AG04449 (cell line): ENCODE measurements at regions not wholly inside any gene's neighbourhood (a gene's known extent, or its start where the extent isn't known, plus 50 kb on each side); places are given as distances from the start of the nearest gene placed in this dataset.
"Not testable (repeated sequence)": the region's sequence is repeated elsewhere in the genome, so short reads cannot be mapped to it uniquely, and the experiment has no call there.

Experiments used
- CTCF ChIA-PET: fragments of 350-600 bp; formaldehyde crosslinking; extraction: SDS; loops from one replicate; lab custom pipeline; 2021; ENCODE audit warnings: antibody characterized with exemption; lab: Yijun Ruan, JAX
- POLR2A ChIA-PET: fragments of 400-600, 350-600 bp; formaldehyde crosslinking; extraction: SDS; loops from one replicate; lab custom pipeline; 2020; ENCODE audit warnings: antibody characterized with exemption, inconsistent platforms; lab: Yijun Ruan, JAX
- DNase-seq: peaks from one replicate; pipeline ENCODE4 v3.0.0-alpha.2; 2010; ENCODE audit warnings: low read depth, low spot score
- H3K4me3 ChIP-seq: 2 replicates; pipeline ENCODE4 v1.5.1; 2011; ENCODE audit warnings: low read depth, mild to moderate bottlenecking, control low read depth, low read length
- TF ChIP-seq, protein P1 (sequence below): IDR thresholded peaks from one replicate; pipeline ENCODE4 v1.5.1; 2011; ENCODE audit warnings: mild to moderate bottlenecking, moderate library complexity, low read length, control low read depth, inconsistent platforms; ENCODE audit not compliant: insufficient read depth; ENCODE audit errors: missing control alignments

DNA sequence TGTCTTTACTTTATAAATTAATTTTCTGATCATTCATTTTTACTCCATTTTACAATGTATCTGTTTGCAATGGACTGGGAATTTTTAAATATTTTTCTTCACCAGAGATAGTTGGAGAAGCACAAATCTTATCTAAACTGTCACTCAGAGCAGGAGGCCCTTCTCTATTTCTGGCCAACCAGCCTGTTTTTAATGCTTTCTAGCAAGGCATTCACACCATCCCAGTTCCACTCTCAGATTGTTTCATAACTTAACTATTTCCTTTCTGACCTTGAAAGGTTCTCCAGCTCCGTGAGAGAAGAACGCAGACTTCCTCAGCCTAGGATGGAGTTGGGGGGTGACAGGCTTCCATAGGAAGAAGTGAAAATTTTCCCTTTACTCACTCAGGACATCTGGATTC, 155.8 kb downstream of the SKIDA1 start:
- POLR2A ChIA-PET: no interaction called here
- no peak for DNase-seq
- CTCF ChIA-PET: interaction anchor here (1.1 to 1.4 kb wide), 2 partner anchors 15 to 25 kb away, joined by 3 to 4 read pairs; no protein-coding TSS in a partner anchor
- TF ChIP-seq, protein P1, sequence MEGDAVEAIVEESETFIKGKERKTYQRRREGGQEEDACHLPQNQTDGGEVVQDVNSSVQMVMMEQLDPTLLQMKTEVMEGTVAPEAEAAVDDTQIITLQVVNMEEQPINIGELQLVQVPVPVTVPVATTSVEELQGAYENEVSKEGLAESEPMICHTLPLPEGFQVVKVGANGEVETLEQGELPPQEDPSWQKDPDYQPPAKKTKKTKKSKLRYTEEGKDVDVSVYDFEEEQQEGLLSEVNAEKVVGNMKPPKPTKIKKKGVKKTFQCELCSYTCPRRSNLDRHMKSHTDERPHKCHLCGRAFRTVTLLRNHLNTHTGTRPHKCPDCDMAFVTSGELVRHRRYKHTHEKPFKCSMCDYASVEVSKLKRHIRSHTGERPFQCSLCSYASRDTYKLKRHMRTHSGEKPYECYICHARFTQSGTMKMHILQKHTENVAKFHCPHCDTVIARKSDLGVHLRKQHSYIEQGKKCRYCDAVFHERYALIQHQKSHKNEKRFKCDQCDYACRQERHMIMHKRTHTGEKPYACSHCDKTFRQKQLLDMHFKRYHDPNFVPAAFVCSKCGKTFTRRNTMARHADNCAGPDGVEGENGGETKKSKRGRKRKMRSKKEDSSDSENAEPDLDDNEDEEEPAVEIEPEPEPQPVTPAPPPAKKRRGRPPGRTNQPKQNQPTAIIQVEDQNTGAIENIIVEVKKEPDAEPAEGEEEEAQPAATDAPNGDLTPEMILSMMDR: no peak
- no peak overlapping the region for H3K4me3 ChIP-seq

DNA sequence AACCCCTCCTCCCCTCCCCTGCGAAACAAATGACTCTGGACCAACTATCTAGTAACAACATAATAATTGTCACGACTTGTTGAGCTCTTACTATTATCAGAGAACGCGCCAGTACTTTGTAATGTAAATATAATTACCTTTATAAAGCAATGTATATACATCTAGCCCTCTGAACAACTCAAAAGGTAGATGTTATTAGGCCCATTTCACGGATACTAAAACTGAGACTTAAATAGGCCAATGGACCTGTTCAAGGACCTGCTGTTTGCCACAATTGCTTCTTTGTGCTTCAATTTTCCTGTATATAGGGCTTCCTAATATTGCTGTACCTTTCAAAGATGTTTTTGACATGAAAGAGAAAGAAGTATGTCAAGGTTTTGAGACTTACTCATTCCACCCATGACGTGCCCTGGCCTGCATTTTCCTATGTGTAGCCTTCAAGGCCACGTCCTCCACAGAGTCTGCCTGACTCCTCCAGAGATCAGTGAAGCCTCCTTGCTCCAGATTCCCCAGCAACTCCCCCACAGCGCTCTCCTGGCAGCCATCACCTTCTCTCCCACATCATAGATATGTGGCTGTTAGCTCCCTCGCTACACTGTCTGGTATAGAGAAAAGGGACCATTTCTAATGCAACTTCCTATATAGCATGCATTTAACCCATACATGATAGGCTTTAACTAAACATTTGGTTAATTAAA, 156.6 kb downstream of the SKIDA1 start:
- TF ChIP-seq, protein P1: no peak
- no peak for DNase-seq
- POLR2A ChIA-PET: no interaction called here
- CTCF ChIA-PET: interaction anchor here (1.4 kb wide), 1 partner anchor 24 kb away, joined by 3 read pairs; no protein-coding TSS in a partner anchor
- H3K4me3 ChIP-seq: no peak overlapping the region

DNA sequence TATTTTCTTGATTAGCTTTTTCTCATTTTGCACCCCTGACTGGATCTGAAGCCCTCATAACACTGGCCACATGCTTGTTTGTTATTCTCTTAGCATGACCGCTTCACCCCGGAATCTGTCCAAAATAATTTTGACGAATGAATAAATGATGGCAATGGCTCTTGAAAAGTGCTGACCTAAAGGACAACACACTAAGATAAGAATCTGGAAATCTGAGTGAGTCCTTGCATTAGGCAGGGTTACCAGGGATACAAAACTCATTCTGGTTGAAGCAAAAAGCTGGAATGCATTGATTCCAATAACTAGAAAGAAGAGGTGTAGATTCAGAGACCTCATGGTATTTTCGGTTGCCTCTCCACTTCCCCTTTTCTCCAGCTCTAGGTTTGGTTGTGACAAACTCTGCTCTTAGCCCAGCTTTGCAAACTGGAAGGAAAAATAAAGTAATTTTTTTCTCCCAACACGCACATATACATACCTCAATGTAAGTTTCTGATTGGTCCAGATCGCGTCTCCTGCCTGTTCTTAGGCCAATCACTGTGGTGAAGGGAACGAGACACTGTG, 157.4 kb downstream of the SKIDA1 start:
- CTCF ChIA-PET: interaction anchor here (0.9 kb wide), 1 partner anchor 30 kb away, joined by 3 read pairs; no protein-coding TSS in a partner anchor
- POLR2A ChIA-PET: no interaction called here
- H3K4me3 ChIP-seq: no peak overlapping the region
- TF ChIP-seq, protein P1: no peak
- DNase-seq: no peak

DNA sequence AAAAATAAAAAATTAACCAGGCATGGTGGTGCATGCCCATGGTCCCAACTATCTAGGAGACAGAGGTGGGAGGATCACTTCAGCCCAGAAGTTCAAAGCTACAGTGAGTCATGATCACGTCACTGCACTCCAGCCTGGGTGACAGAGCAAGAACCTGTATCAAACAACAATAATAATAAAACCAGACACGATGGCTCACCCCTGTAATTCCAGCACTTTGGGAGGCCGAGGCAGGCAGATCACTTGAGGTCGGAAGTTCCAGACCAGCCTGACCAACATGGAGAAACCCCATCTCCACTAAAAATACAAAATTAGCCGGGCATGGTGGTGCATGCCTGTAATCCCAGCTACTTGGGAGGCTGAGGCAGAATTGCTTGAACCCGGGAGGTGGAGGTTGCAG, 159.4 kb downstream of the SKIDA1 start:
- CTCF ChIA-PET: interaction anchor here (1.0 kb wide), 1 partner anchor 52 kb away, joined by 3 read pairs; no protein-coding TSS in a partner anchor

DNA sequence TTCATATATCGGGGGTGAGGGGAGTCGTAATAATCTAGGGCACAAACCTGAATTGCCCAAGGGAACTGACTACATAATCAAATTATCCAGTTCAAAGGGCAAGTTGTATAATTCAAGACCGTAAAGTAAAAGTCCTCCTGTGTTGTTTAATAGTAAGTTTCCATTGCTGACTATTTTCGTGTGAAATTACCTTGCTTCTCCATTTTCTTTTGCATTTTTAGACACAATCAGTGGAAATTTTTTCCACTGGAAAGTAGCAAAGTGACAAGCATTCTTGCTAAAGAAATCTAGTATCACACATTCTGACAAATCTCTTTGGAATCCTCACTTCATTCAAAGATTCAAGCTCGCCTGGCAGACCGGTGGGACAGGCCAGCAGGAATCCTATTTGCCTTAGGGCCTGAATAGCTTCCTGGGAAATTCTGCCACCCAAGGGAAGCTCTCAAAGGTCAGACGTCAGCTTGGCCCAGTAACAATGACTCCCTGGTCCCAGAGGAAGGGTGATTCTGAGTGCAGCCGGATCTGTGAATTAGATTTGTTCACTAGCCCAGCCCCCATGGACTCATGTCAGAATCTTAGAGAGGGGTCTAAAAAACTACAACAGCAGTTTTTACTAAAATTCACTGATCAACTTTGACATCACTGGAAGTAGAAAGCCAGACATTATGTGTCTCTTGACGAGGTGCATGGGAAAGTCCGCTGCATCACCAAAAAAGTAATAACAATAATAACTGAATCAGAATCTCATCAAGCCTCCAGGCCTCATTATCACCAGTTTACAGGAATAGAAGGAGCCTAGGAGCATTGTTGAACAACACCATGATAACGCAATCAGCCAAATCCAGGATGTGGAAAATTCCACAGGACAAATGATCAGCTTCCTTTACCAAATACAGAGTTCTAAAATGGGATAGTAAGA, 161.0 kb downstream of the SKIDA1 start:
- TF ChIP-seq, protein P1: no peak
- ChIA-PET POLR2A (no interaction called here), CTCF (interaction anchor here (1.5 kb wide), 1 partner anchor 131 kb away, joined by 3 read pairs; no protein-coding TSS in a partner anchor)
- no peak overlapping the region for H3K4me3 ChIP-seq
- peak; percentile 55 for DNase-seq

More for the DNA sequence above, 159.4 kb downstream of the SKIDA1 start:
- DNase-seq, H3K4me3 ChIP-seq, POLR2A ChIA-PET: not testable (repeated sequence)

DNA sequence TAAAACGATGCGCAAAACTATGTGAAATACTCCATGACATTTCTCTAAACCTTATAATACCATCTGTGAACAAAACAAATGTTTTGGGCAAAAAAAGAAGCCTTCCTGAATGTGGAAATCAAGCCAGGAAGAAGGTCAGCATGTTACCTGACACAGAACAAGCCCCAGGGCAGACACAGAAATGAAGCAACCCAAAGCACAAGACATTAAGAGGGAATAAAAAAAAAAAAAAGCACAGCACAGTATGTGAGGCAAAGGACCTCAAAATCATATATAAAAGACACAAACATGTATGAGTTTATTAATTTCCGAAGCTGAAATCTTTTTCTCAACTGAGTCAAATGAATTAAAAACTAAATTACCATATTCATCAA, 161.8 kb downstream of the SKIDA1 start:
- TF ChIP-seq, protein P1: no peak
- ChIA-PET POLR2A (no interaction called here), CTCF (interaction anchor here (1.0 to 1.5 kb wide), 2 partner anchors 11 to 132 kb away, joined by 3 read pairs; no protein-coding TSS in a partner anchor)
- DNase-seq: no peak
- H3K4me3 ChIP-seq: no peak overlapping the region
